Keratinocyte (primary cell): ENCODE measurements at regions not wholly inside any gene's neighbourhood (a gene's known extent, or its start where the extent isn't known, plus 50 kb on each side); places are given as distances from the start of the nearest gene placed in this dataset.

ENCODE experiments used
- DNase-seq: peaks from one replicate; pipeline ENCODE4 v3.0.0-alpha.2; 2011; ENCODE audit warnings: low read depth, missing footprints, low spot score
- FAIRE-seq: peaks from 2 replicates; lab custom pipeline; 2011; peaks lifted over from hg19 to GRCh38; lab: Jason Lieb, UNC
- H2AFZ ChIP-seq: 2 replicates; pipeline ENCODE4 v1.6.0; 2012; ENCODE audit warnings: low read length, control low read depth, inconsistent platforms; ENCODE audit not compliant: control insufficient read depth
- H3K27ac ChIP-seq: 2 replicates; pipeline ENCODE4 v1.5.1; 2011; ENCODE audit warnings: low read length; ENCODE audit not compliant: control insufficient read depth, insufficient read depth
- H3K27me3 ChIP-seq: 3 replicates; pipeline ENCODE4 v1.6.0; 2011; ENCODE audit warnings: low read length; ENCODE audit not compliant: control insufficient read depth, insufficient read depth; ENCODE audit errors: extremely low read depth
- H3K36me3 ChIP-seq, 2 experiments: 2 replicates in 1 of 2; 3 replicates in 1 of 2; pipeline ENCODE4 v1.5.1; 2011; ENCODE audit warnings: low read length in 2 of 2, mild to moderate bottlenecking in 1 of 2; ENCODE audit not compliant: control insufficient read depth in 2 of 2, insufficient read depth in 2 of 2; ENCODE audit errors: extremely low read depth in 1 of 2
- H3K4me1 ChIP-seq: 3 replicates; pipeline ENCODE4 v1.5.1; 2011; ENCODE audit warnings: low read length; ENCODE audit not compliant: control insufficient read depth, insufficient read depth; ENCODE audit errors: extremely low read depth
- H3K4me2 ChIP-seq: 3 replicates; pipeline ENCODE4 v1.6.0; 2011; ENCODE audit warnings: low read depth, low read length; ENCODE audit not compliant: control insufficient read depth, insufficient read depth; ENCODE audit errors: extremely low read depth
- H3K4me3 ChIP-seq, 3 experiments: fragments of 200-600 bp in 1 of 3; sonication (generic) in 1 of 3; 2 replicates in 2 of 3; 3 replicates in 1 of 3; pipeline ENCODE4 v1.5.1; 2011 to 2016; ENCODE audit warnings: low read length in 3 of 3, mild to moderate bottlenecking in 3 of 3, control low read depth in 2 of 3, inconsistent platforms in 1 of 3, low read depth in 1 of 3, mixed read lengths in 1 of 3, mixed run types in 1 of 3, moderate library complexity in 1 of 3; ENCODE audit not compliant: control insufficient read depth in 2 of 3, insufficient read depth in 2 of 3; ENCODE audit errors: extremely low read depth in 1 of 3
- H3K79me2 ChIP-seq: 2 replicates; pipeline ENCODE4 v1.6.0; 2012; ENCODE audit warnings: low read length; ENCODE audit not compliant: control insufficient read depth, insufficient read depth
- H3K9ac ChIP-seq: 3 replicates; pipeline ENCODE4 v1.6.0; 2011; ENCODE audit warnings: low read length; ENCODE audit not compliant: control insufficient read depth, insufficient read depth; ENCODE audit errors: extremely low read depth
- H3K9me1 ChIP-seq: 3 replicates; pipeline ENCODE4 v1.6.0; 2011; ENCODE audit warnings: low read length; ENCODE audit not compliant: control insufficient read depth, insufficient read depth; ENCODE audit errors: extremely low read depth
- H3K9me3 ChIP-seq: 2 replicates; pipeline ENCODE4 v1.5.1; 2012; ENCODE audit warnings: low read depth, low read length; ENCODE audit not compliant: control insufficient read depth
- H4K20me1 ChIP-seq: 3 replicates; pipeline ENCODE4 v1.6.0; 2011; ENCODE audit warnings: low read length; ENCODE audit not compliant: control insufficient read depth, insufficient read depth; ENCODE audit errors: extremely low read depth
- EZH2 ChIP-seq: IDR thresholded peaks from one replicate; pipeline ENCODE4 v1.6.1; 2012; ENCODE audit warnings: inconsistent platforms, mild to moderate bottlenecking, low read length, moderate library complexity
- dilution Hi-C: fragments of 300-500 bp; cut with MboI; formaldehyde crosslinking; loops from one replicate; pipeline ENCODE4 v1.7.0; 2020; ENCODE audit warnings: low sequenced_read_pairs; ENCODE audit not compliant: extremely low pct_ligation_motif_present
- TF ChIP-seq, protein P1 (sequence below), 3 experiments: IDR thresholded peaks in 1 of 3; conservative IDR thresholded peaks in 1 of 3; optimal IDR thresholded peaks in 1 of 3; 2 replicates in 2 of 3; 3 replicates in 1 of 3; pipeline versions ENCODE3 to v1.5.1; 2011; ENCODE audit warnings: low read length in 3 of 3, mild to moderate bottlenecking in 3 of 3, moderate library complexity in 2 of 3, control low read depth in 1 of 3, inconsistent platforms in 1 of 3; ENCODE audit not compliant: insufficient read depth in 2 of 3; ENCODE audit errors: extremely low read depth in 1 of 3

DNA sequence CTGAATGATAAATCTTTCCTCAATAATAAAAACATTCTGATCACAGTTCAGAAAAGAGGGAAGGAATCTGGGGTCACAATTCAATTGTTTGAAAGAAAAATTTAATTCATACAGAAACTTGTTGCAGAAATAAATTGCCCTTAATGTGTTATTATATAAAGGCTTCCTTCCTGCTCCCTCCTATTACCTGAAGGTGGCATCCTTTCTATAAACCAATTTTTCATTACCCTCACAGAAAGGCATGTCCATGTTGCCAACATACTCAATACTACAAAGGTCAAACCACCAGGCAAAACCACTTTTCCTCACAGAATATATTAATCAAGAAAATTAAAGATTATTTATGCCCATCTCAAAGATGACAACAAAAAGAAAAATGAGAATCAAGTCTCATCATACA is 194.3 kb upstream of the CT83 start:
- Histone ChIP-seq H3K4me1 (no peaks in the 10 kb centered on the region), H3K79me2 (no peaks in the 10 kb centered on the region), H3K9me3 (no peaks in the 10 kb centered on the region), H3K4me2 (no peak overlapping the region), H3K27me3 (no peaks in the 10 kb centered on the region), H3K9me1 (no peaks in the 10 kb centered on the region), H3K36me3 (no peaks in the 10 kb centered on the region), H4K20me1 (no peaks in the 10 kb centered on the region), H3K27ac (no peak overlapping the region), H3K9ac (no peak overlapping the region), H3K4me3 (no peak overlapping the region), H2AFZ (no peak overlapping the region)
- dilution Hi-C loops = no loop called here
- DNase-seq (no peak), FAIRE-seq (no peak)
- TF ChIP-seq, protein P1, sequence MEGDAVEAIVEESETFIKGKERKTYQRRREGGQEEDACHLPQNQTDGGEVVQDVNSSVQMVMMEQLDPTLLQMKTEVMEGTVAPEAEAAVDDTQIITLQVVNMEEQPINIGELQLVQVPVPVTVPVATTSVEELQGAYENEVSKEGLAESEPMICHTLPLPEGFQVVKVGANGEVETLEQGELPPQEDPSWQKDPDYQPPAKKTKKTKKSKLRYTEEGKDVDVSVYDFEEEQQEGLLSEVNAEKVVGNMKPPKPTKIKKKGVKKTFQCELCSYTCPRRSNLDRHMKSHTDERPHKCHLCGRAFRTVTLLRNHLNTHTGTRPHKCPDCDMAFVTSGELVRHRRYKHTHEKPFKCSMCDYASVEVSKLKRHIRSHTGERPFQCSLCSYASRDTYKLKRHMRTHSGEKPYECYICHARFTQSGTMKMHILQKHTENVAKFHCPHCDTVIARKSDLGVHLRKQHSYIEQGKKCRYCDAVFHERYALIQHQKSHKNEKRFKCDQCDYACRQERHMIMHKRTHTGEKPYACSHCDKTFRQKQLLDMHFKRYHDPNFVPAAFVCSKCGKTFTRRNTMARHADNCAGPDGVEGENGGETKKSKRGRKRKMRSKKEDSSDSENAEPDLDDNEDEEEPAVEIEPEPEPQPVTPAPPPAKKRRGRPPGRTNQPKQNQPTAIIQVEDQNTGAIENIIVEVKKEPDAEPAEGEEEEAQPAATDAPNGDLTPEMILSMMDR (optimal IDR thresholded peaks at IDR 0.05 in 1 of 3, IDR thresholded peaks at IDR 0.05 in 1 of 3, conservative IDR thresholded peaks at IDR 0.05 in 1 of 3; ENCODE audit: extremely low read depth in 1 of 3, insufficient read depth in 2 of 3, low read length in 3 of 3) = peak in 1 of 3 experiments; percentile 27
- TF ChIP-seq EZH2 = no peak

DNA sequence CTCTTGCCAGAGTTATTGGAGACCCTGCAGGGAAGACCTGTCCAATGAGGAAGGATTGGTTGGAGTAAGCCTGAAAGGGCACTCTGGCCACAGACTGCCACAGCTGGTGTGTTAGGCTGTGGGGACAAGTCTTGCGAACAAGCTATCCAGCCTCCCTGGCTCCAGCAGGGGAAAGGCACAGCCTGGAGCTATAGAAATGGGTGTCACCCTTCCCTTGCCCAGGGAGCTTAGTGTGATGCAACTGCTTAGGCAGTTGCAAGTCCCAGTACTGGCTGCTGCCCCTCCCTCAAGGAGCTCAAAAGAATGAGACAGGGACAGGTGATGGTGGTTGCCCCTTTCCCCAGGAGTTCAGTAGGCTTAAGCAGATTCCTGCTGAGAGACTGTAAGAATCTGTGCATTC is 165.7 kb upstream of the CT83 start:
- TF ChIP-seq, protein P1 (optimal IDR thresholded peaks at IDR 0.05 in 1 of 3, IDR thresholded peaks at IDR 0.05 in 1 of 3, conservative IDR thresholded peaks at IDR 0.05 in 1 of 3; ENCODE audit: extremely low read depth in 1 of 3, insufficient read depth in 2 of 3, low read length in 3 of 3) = no peak
- Histone ChIP-seq H3K4me1 (no peaks in the 10 kb centered on the region), H3K9me3 (no peaks in the 10 kb centered on the region), H3K9me1 (no peaks in the 10 kb centered on the region), H3K27me3 (no peaks in the 10 kb centered on the region), H3K4me3 (no peak overlapping the region), H4K20me1 (no peaks in the 10 kb centered on the region), H3K36me3 (no peaks in the 10 kb centered on the region), H3K27ac (no peak overlapping the region), H2AFZ (no peak overlapping the region), H3K4me2 (no peak overlapping the region), H3K79me2 (no peaks in the 10 kb centered on the region), H3K9ac (no peak overlapping the region)
- no peak for DNase-seq
- no peak for FAIRE-seq
- dilution Hi-C loops = no loop called here
